Keratinocyte (primary cell): ENCODE measurements at regions not wholly inside any gene's neighbourhood (a gene's known extent, or its start where the extent isn't known, plus 50 kb on each side); places are given as distances from the start of the nearest gene placed in this dataset.

ENCODE experiments used
- DNase-seq: peaks from one replicate; pipeline ENCODE4 v3.0.0-alpha.2; 2011; ENCODE audit warnings: low read depth, missing footprints, low spot score
- FAIRE-seq: peaks from 2 replicates; lab custom pipeline; 2011; peaks lifted over from hg19 to GRCh38; lab: Jason Lieb, UNC
- H2AFZ ChIP-seq: 2 replicates; pipeline ENCODE4 v1.6.0; 2012; ENCODE audit warnings: low read length, control low read depth, inconsistent platforms; ENCODE audit not compliant: control insufficient read depth
- H3K27ac ChIP-seq: 2 replicates; pipeline ENCODE4 v1.5.1; 2011; ENCODE audit warnings: low read length; ENCODE audit not compliant: control insufficient read depth, insufficient read depth
- H3K27me3 ChIP-seq: 3 replicates; pipeline ENCODE4 v1.6.0; 2011; ENCODE audit warnings: low read length; ENCODE audit not compliant: control insufficient read depth, insufficient read depth; ENCODE audit errors: extremely low read depth
- H3K36me3 ChIP-seq, 2 experiments: 2 replicates in 1 of 2; 3 replicates in 1 of 2; pipeline ENCODE4 v1.5.1; 2011; ENCODE audit warnings: low read length in 2 of 2, mild to moderate bottlenecking in 1 of 2; ENCODE audit not compliant: control insufficient read depth in 2 of 2, insufficient read depth in 2 of 2; ENCODE audit errors: extremely low read depth in 1 of 2
- H3K4me1 ChIP-seq: 3 replicates; pipeline ENCODE4 v1.5.1; 2011; ENCODE audit warnings: low read length; ENCODE audit not compliant: control insufficient read depth, insufficient read depth; ENCODE audit errors: extremely low read depth
- H3K4me2 ChIP-seq: 3 replicates; pipeline ENCODE4 v1.6.0; 2011; ENCODE audit warnings: low read depth, low read length; ENCODE audit not compliant: control insufficient read depth, insufficient read depth; ENCODE audit errors: extremely low read depth
- H3K4me3 ChIP-seq, 3 experiments: fragments of 200-600 bp in 1 of 3; sonication (generic) in 1 of 3; 2 replicates in 2 of 3; 3 replicates in 1 of 3; pipeline ENCODE4 v1.5.1; 2011 to 2016; ENCODE audit warnings: low read length in 3 of 3, mild to moderate bottlenecking in 3 of 3, control low read depth in 2 of 3, inconsistent platforms in 1 of 3, low read depth in 1 of 3, mixed read lengths in 1 of 3, mixed run types in 1 of 3, moderate library complexity in 1 of 3; ENCODE audit not compliant: control insufficient read depth in 2 of 3, insufficient read depth in 2 of 3; ENCODE audit errors: extremely low read depth in 1 of 3
- H3K79me2 ChIP-seq: 2 replicates; pipeline ENCODE4 v1.6.0; 2012; ENCODE audit warnings: low read length; ENCODE audit not compliant: control insufficient read depth, insufficient read depth
- H3K9ac ChIP-seq: 3 replicates; pipeline ENCODE4 v1.6.0; 2011; ENCODE audit warnings: low read length; ENCODE audit not compliant: control insufficient read depth, insufficient read depth; ENCODE audit errors: extremely low read depth
- H3K9me1 ChIP-seq: 3 replicates; pipeline ENCODE4 v1.6.0; 2011; ENCODE audit warnings: low read length; ENCODE audit not compliant: control insufficient read depth, insufficient read depth; ENCODE audit errors: extremely low read depth
- H3K9me3 ChIP-seq: 2 replicates; pipeline ENCODE4 v1.5.1; 2012; ENCODE audit warnings: low read depth, low read length; ENCODE audit not compliant: control insufficient read depth
- H4K20me1 ChIP-seq: 3 replicates; pipeline ENCODE4 v1.6.0; 2011; ENCODE audit warnings: low read length; ENCODE audit not compliant: control insufficient read depth, insufficient read depth; ENCODE audit errors: extremely low read depth
- CTCF ChIP-seq, 3 experiments: IDR thresholded peaks in 1 of 3; conservative IDR thresholded peaks in 1 of 3; optimal IDR thresholded peaks in 1 of 3; 2 replicates in 2 of 3; 3 replicates in 1 of 3; pipeline versions ENCODE3 to v1.5.1; 2011; ENCODE audit warnings: low read length in 3 of 3, mild to moderate bottlenecking in 3 of 3, moderate library complexity in 2 of 3, control low read depth in 1 of 3, inconsistent platforms in 1 of 3; ENCODE audit not compliant: insufficient read depth in 2 of 3; ENCODE audit errors: extremely low read depth in 1 of 3
- EZH2 ChIP-seq: IDR thresholded peaks from one replicate; pipeline ENCODE4 v1.6.1; 2012; ENCODE audit warnings: inconsistent platforms, mild to moderate bottlenecking, low read length, moderate library complexity
- dilution Hi-C: fragments of 300-500 bp; cut with MboI; formaldehyde crosslinking; loops from one replicate; pipeline ENCODE4 v1.7.0; 2020; ENCODE audit warnings: low sequenced_read_pairs; ENCODE audit not compliant: extremely low pct_ligation_motif_present

- no peak for TF ChIP-seq CTCF (optimal IDR thresholded peaks at IDR 0.05 in 1 of 3, IDR thresholded peaks at IDR 0.05 in 1 of 3, conservative IDR thresholded peaks at IDR 0.05 in 1 of 3; ENCODE audit: extremely low read depth in 1 of 3, insufficient read depth in 2 of 3, low read length in 3 of 3)
- no peak for TF ChIP-seq EZH2
- Histone ChIP-seq H2AFZ (no peak overlapping the region), H3K79me2 (no peaks in the 10 kb centered on the region), H3K27me3 (no peaks in the 10 kb centered on the region), H3K4me3 (no peak overlapping the region), H4K20me1 (no peaks in the 10 kb centered on the region), H3K9me3 (no peaks in the 10 kb centered on the region), H3K4me2 (no peak overlapping the region), H3K9me1 (no peaks in the 10 kb centered on the region), H3K4me1 (no peaks in the 10 kb centered on the region), H3K9ac (no peak overlapping the region), H3K36me3 (no peaks in the 10 kb centered on the region), H3K27ac (no peak overlapping the region)
- DNase-seq, result no peak
- no peak for FAIRE-seq
- dilution Hi-C loops, result no loop called here
Observed at GRCh38 chr4:179626687-179627086, 2184.4 kb upstream of the AGA start.

DNA sequence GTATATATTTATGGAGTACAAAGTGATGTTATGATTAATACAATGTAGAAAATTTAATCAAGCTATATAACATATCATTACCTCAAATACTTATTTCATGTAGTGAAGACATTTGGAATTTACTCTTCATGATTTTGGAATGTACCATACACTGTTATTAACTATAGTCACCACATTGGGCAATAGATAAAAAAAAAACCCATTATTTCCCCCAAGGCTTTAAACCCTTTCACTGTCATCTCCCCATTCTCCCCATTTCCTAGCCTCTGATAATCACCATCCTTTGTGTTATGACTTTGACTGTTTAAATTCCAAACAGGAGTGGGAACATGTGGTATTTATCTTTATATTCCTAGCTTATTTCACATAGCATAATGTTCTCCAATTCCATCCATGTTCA lies 2189.1 kb upstream of the AGA start:
- H3K27ac ChIP-seq, result no peak overlapping the region
- H3K9me1 ChIP-seq, result no peaks in the 10 kb centered on the region
- H3K4me2 ChIP-seq, result no peak overlapping the region
- no peak overlapping the region for H3K9ac ChIP-seq
- H3K79me2 ChIP-seq, result no peaks in the 10 kb centered on the region
- no peaks in the 10 kb centered on the region for H3K27me3 ChIP-seq
- no peak for DNase-seq
- H4K20me1 ChIP-seq, result no peaks in the 10 kb centered on the region
- TF ChIP-seq CTCF (optimal IDR thresholded peaks at IDR 0.05 in 1 of 3, IDR thresholded peaks at IDR 0.05 in 1 of 3, conservative IDR thresholded peaks at IDR 0.05 in 1 of 3; ENCODE audit: extremely low read depth in 1 of 3, insufficient read depth in 2 of 3, low read length in 3 of 3) (no peak), EZH2 (no peak)
- dilution Hi-C loops, result no loop called here
- no peak overlapping the region for H3K4me3 ChIP-seq
- no peaks in the 10 kb centered on the region for H3K4me1 ChIP-seq
- H2AFZ ChIP-seq, result no peak overlapping the region
- H3K36me3 ChIP-seq, result no peaks in the 10 kb centered on the region
- no peak for FAIRE-seq
- H3K9me3 ChIP-seq, result no peaks in the 10 kb centered on the region
